EH (cell line): ENCODE measurements at regions not wholly inside any gene's neighbourhood (a gene's known extent, or its start where the extent isn't known, plus 50 kb on each side); places are given as distances from the start of the nearest gene placed in this dataset.

Source experiments
- DNase-seq: peaks from one replicate; pipeline ENCODE4 v3.0.0-alpha.2; 2015; ENCODE audit warnings: low read depth

- DNase-seq: no peak
Measured at GRCh38 chr7:126378642-126379041, 874.1 kb downstream of the GRM8 start.

DNA sequence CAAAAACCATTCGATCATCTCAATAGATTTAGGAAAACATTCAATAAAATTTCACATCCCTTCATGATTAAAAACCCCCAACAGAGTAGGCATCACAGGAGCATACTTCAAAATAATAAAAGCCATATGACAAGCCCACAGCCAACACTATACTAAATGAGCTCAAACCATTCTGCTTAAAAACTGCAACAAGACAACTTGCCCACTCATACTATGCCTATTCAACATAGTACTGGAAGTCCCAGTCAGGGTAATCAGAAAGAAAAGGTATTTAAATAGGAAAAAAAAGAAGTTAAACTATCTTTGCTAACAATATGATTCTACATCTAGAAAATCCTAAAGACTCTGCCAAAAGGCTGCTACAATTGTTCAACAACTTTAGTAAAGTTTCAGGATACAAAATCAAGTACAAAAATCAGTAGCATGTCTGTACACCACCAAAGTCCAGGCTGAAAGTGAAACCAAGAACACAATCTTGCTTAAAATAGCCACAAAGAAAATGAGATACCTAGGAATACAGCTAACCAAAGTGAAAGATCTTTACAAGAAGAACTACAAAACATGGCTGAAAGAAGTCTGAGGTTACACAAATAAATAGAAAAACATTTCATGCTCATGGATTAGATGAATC is 882.6 kb downstream of the GRM8 start:
- DNase-seq: no peak

- DNase-seq: no peak
Measured at GRCh38 chr7:126362746-126363145, 890.0 kb downstream of the GRM8 start.

DNA sequence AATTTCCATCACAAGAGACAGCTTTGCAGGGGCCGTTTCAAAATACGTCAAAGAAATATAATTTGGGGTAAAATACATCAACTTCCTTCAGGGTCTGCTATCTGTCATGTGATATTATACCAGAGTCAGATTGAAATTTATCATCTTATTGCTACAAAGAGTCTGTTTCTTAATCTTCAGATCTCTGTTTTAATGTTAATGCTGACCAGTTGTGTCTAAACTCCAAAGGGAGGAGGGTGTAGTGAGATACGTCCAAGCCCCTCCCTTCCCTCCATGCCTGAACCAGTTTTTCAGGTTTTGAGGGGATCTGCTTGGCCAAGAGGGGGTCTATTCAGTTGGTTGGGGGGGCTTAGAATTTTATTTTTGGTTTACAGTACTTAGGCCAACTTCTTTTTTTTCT is 891.6 kb downstream of the GRM8 start:
- no peak for DNase-seq

GRCh38 chr7:126339813-126340212 is 912.9 kb downstream of the GRM8 start:
- DNase-seq: no peak

DNA sequence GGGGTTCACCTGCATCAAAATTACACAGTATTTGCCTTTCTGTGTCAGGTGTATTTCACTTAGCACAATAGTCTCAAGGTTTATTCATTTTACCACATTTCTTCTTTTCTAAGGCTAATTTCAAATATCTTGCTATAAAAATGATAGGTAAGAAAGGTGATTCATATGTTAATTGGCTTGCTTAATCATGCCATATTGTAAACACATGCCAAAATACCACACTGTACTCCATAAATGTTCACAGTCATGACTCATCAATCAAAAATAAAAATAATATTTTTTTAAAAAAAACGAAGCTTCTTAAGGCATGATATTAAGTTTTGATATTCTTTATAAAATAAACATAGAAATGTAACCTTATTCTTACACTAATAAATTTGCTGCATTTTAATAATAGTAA is 947.1 kb downstream of the GRM8 start:
- DNase-seq: no peak

- DNase-seq: no peak
Measured at GRCh38 chr7:126303926-126304325, 948.8 kb downstream of the GRM8 start.

- DNase-seq: no peak
Measured at GRCh38 chr7:126302639-126303038, 950.1 kb downstream of the GRM8 start.

DNA sequence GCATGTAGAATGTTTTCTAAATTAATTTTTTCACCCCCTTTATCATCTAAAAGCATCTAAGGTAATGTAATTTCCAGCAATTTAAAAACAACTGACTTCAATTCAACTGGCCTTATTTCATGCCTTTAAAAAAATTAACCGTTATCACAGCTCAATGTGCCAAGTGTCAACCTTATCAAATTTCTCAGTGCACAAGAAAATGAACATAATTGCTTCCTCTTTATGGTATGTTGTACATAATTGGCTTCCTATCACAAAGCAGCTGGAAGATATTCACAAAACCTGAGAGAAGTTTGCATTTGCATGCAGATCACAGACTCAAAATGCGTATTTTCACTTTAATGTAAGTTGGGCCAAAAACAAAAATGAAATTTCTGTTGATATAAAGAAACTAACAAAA is 966.4 kb downstream of the GRM8 start:
- no peak for DNase-seq

- DNase-seq: no peak
Measured at GRCh38 chr7:126236261-126236660, 1016.5 kb downstream of the GRM8 start.

DNA sequence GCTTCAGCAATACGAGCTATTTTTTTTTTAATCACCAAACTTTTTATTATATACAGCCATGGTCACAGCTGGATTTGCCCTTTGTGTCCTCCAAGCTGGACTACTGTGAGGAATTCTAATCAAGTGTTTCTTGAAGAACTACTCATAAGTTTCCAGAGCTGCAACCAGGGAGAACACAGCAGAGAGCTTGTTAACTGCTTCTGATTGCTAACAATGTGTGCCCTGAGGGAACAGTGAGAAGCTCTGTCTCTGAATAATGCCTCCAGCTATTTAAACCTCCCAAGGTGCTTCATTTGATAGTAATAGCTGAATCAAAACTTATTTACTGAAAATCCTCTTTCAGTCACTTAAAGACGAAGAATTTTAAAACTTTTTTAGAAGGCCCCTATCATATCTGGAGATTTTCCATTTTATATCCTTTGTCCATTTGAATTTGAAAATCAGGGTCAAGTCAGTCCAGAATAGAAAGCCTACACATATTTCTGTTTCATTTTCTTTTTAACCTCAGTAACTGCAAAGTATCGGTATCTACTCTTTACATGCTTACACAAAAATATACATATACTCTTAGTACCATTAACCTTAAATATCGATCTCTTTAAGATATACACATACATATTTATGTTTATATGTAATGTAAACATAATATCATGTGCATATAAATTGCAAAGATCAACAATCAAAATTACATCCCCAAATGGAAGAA is 1024.2 kb downstream of the GRM8 start:
- DNase-seq: no peak

DNA sequence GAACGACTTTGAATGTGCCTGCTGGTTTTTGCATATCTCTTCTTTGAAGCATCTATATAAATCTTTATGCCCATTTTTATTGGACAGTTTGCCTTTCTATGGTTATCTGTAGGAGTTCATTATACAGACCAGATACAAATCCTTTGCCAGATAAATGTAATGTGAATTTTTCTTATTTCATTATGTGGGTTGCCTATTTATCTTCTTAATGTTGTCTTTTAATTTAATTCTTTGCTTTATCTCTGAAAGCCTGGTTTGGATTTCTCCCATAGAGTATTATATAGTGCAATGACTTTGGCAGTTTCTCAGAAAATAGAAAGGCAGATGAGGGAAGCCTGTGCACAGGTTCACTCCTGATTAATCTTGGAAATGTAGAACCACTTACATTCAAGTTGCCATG is 1025.1 kb downstream of the GRM8 start:
- DNase-seq: no peak

GRCh38 chr7:126227055-126227454 is 1025.7 kb downstream of the GRM8 start:
- DNase-seq: no peak

DNA sequence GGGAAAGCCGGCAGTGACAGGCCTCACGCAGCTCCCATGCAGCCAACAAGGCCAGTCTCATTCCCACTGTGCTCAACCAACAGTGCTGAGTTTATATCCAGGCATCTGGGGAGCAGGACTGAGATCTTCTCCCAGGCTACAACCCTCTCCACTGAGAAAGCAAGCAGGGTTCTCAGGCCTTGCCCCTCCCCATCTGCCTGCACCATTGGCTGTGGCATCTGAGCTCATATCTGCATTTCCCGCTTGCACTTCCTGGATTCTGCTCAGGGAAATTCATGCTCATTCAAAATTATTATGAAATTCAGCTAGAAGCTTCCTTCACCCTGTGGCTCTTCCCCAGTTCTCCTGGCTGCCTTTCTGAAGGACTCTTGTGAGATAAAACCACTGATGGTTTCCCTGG is 1029.0 kb downstream of the GRM8 start:
- DNase-seq: no peak

- no peak for DNase-seq
Measured at GRCh38 chr7:126222782-126223181, 1030.0 kb downstream of the GRM8 start.

- DNase-seq: no peak
Measured at GRCh38 chr7:126215785-126216184, 1037.0 kb downstream of the GRM8 start.

- no peak for DNase-seq
Measured at GRCh38 chr7:126213876-126214275, 1038.9 kb downstream of the GRM8 start.

- no peak for DNase-seq
Measured at GRCh38 chr7:126211875-126212274, 1040.9 kb downstream of the GRM8 start.

GRCh38 chr7:126210707-126211106 is 1042.0 kb downstream of the GRM8 start:
- DNase-seq: no peak

DNA sequence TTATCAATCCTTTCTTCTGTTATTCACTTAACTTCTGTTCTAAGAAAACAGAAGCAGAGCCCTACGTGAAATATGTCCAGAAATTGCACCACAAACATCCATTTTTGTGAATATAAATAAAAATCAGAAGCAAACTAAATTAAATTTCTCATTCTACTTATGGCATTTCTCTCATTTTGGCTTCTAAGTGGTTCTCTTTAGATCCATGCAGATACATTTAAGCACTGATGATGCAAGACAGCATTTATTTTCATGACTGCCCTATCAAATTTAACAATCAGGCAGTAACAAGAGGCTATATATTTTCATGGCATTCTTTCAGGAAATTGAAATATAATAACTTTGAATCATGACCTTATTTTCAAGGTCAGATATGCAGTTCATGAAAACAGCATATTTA is 1049.6 kb downstream of the GRM8 start:
- DNase-seq: no peak

DNA sequence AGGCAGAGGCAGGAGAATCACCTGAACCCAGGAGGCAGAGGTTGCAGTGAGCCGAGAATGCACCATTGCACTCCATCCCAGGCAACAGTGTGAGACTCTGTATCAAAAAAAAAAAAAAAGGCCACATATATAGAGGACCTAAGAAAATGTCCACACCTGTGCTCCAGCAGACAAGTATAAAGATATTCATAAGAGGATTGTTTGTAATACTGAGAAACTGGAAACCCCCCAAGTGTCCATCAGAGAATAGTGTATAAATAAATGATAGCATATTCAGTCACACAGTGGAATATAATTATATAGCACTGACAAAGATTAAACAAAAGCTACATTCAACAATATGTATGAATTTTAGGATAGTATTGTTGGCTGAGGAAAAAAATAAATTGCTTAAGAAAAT is 1050.6 kb downstream of the GRM8 start:
- no peak for DNase-seq

GRCh38 chr7:126185959-126186580 is 1066.7 kb downstream of the GRM8 start:
- DNase-seq: no peak

- no peak for DNase-seq
Measured at GRCh38 chr7:126179916-126180315, 1072.8 kb downstream of the GRM8 start.

GRCh38 chr7:126178865-126179264 is 1073.9 kb downstream of the GRM8 start:
- DNase-seq: no peak
